Loucy (cell line): ENCODE measurements at regions not wholly inside any gene's neighbourhood (a gene's known extent, or its start where the extent isn't known, plus 50 kb on each side); places are given as distances from the start of the nearest gene placed in this dataset.

Experiments
- H2AFZ ChIP-seq: fragments of 200-600 bp; sonication (generic); 2 replicates; pipeline ENCODE4 v1.6.0; 2016; ENCODE audit warnings: antibody characterized with exemption, mild to moderate bottlenecking, low read length, moderate library complexity
- H3F3A ChIP-seq: fragments of 200-600 bp; 2 replicates; pipeline ENCODE4 v1.6.0; 2016; ENCODE audit warnings: antibody characterized with exemption, low read depth, mild to moderate bottlenecking
- H3K27me3 ChIP-seq: fragments of 200-600 bp; sonication (generic); 2 replicates; pipeline ENCODE4 v1.6.1; 2014; ENCODE audit warnings: low read length, mild to moderate bottlenecking; ENCODE audit not compliant: insufficient read depth, poor library complexity, severe bottlenecking
- H3K36me3 ChIP-seq: fragments of 200-600 bp; sonication (generic); 2 replicates; pipeline ENCODE4 v1.6.1; 2016; ENCODE audit warnings: low read length; ENCODE audit not compliant: insufficient read depth
- H3K4me1 ChIP-seq: fragments of 200-600 bp; sonication (generic); 2 replicates; pipeline ENCODE4 v1.5.1; 2014; ENCODE audit warnings: low read length, mild to moderate bottlenecking; ENCODE audit not compliant: insufficient read depth, poor library complexity, severe bottlenecking
- H3K4me2 ChIP-seq: fragments of 200-600 bp; sonication (generic); 2 replicates; pipeline ENCODE4 v1.6.0; 2014; ENCODE audit warnings: antibody characterized with exemption, low read length, low read depth, mild to moderate bottlenecking; ENCODE audit not compliant: poor library complexity, severe bottlenecking
- H3K4me3 ChIP-seq: fragments of 200-600 bp; sonication (generic); 2 replicates; pipeline ENCODE4 v1.5.1; 2014; ENCODE audit warnings: low read length, mild to moderate bottlenecking, mixed read lengths; ENCODE audit not compliant: poor library complexity, severe bottlenecking
- H3K79me2 ChIP-seq: fragments of 200-600 bp; sonication (generic); 2 replicates; pipeline ENCODE4 v1.6.1; 2014; ENCODE audit warnings: low read length; ENCODE audit not compliant: insufficient read depth
- H3K9ac ChIP-seq: fragments of 200-600 bp; sonication (generic); 2 replicates; pipeline ENCODE4 v1.6.0; 2014; ENCODE audit warnings: mild to moderate bottlenecking, low read depth, low read length, moderate library complexity; ENCODE audit not compliant: poor library complexity, severe bottlenecking
- H3K9me2 ChIP-seq: fragments of 200-600 bp; sonication (generic); replicated peaks from 2 replicates; pipeline ENCODE4 v1.6.1; 2016; ENCODE audit warnings: low read depth, low read length, mixed read lengths
- H3K9me3 ChIP-seq: fragments of 200-600 bp; sonication (generic); 2 replicates; pipeline ENCODE4 v1.6.1; 2014; ENCODE audit warnings: mild to moderate bottlenecking, antibody characterized with exemption, low read length, low read depth; ENCODE audit not compliant: insufficient read depth
- H4K20me1 ChIP-seq: fragments of 200-600 bp; sonication (generic); 2 replicates; pipeline ENCODE4 v1.6.0; 2014; ENCODE audit warnings: antibody characterized with exemption, low read length, mild to moderate bottlenecking; ENCODE audit not compliant: insufficient read depth, poor library complexity, severe bottlenecking
- EZH2phosphoT487 ChIP-seq: fragments of 200-600 bp; IDR thresholded peaks from 2 replicates; pipeline ENCODE4 v1.6.1; 2018; ENCODE audit warnings: antibody characterized with exemption, mild to moderate bottlenecking, moderate library complexity, borderline replicate concordance
- TF ChIP-seq, protein P1 (sequence below): fragments of 200-600 bp; sonication (generic); conservative IDR thresholded peaks from 2 replicates; pipeline ENCODE4 v1.5.1; 2014; ENCODE audit warnings: mild to moderate bottlenecking, antibody characterized with exemption, low read length

DNA sequence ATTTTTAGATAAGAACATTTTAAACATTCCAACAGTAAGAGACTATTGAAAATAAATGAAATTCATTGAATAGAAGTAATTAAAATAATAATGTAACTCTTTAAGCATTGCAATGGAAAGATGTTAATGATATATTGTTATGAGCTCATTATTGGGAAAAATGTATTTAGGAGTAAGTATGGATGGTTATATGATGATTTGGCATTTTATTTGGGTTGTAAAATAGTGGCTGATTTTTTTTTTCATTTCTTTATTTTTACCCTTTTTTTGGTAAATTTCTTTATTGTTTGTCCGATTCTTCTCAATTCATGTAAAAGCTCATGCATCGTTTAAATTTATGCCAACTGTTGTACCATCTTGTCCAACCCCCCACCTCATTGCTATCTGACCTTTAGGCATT is 539.9 kb downstream of the HS3ST4 start:
- Histone ChIP-seq H3K9me2 (no peaks in the 10 kb centered on the region), H2AFZ (no peak overlapping the region), H3K9me3 (no peaks in the 10 kb centered on the region)

DNA sequence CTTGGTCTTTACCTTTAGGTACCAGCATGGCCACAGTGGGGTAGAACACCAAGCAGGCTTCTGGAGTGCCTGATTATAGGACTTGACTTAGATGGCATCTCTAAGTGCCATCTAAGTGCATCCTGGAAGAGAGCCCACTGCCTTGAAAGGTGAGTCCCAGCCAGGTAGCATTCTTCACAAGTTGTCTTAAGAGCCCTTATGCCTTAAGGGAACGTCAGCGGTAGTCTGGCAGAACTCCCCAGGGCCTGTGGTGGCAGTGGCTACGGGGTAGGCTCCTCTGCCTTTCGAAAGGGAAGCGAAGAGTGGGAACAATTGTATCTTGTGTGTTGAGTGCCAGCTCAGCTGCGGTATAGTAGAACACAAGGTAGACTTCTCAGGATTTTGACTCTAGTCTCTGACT is 549.0 kb downstream of the HS3ST4 start:
- Histone ChIP-seq H3K4me3 (no peak overlapping the region), H3K9ac (no peak overlapping the region), H3F3A (no peaks in the 10 kb centered on the region), H3K4me1 (no peaks in the 10 kb centered on the region), H3K79me2 (no peaks in the 10 kb centered on the region), H3K4me2 (no peak overlapping the region), H3K9me2 (no peaks in the 10 kb centered on the region), H3K36me3 (no peaks in the 10 kb centered on the region), H4K20me1 (no peaks in the 10 kb centered on the region), H3K9me3 (0 out of 2 replicates have a peak, but pooled peaks cover 3% of the 10 kb centered on the region), H2AFZ (no peak overlapping the region), H3K27me3 (no peaks in the 10 kb centered on the region)
- TF ChIP-seq, protein P1, sequence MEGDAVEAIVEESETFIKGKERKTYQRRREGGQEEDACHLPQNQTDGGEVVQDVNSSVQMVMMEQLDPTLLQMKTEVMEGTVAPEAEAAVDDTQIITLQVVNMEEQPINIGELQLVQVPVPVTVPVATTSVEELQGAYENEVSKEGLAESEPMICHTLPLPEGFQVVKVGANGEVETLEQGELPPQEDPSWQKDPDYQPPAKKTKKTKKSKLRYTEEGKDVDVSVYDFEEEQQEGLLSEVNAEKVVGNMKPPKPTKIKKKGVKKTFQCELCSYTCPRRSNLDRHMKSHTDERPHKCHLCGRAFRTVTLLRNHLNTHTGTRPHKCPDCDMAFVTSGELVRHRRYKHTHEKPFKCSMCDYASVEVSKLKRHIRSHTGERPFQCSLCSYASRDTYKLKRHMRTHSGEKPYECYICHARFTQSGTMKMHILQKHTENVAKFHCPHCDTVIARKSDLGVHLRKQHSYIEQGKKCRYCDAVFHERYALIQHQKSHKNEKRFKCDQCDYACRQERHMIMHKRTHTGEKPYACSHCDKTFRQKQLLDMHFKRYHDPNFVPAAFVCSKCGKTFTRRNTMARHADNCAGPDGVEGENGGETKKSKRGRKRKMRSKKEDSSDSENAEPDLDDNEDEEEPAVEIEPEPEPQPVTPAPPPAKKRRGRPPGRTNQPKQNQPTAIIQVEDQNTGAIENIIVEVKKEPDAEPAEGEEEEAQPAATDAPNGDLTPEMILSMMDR = no peak
- no peak for TF ChIP-seq EZH2phosphoT487

More for the DNA sequence above, 539.9 kb downstream of the HS3ST4 start:
- Histone ChIP-seq H3K27me3 (no peaks in the 10 kb centered on the region), H3K36me3 (no peaks in the 10 kb centered on the region), H4K20me1 (no peaks in the 10 kb centered on the region), H3K79me2 (no peaks in the 10 kb centered on the region), H3K4me1 (peaks cover 32% of the 10 kb centered on the region), H3K9ac (no peak overlapping the region), H3K4me2 (no peak overlapping the region), H3F3A (no peaks in the 10 kb centered on the region), H3K4me3 (no peak overlapping the region)
- TF ChIP-seq, protein P1 = no peak
- no peak for TF ChIP-seq EZH2phosphoT487

DNA sequence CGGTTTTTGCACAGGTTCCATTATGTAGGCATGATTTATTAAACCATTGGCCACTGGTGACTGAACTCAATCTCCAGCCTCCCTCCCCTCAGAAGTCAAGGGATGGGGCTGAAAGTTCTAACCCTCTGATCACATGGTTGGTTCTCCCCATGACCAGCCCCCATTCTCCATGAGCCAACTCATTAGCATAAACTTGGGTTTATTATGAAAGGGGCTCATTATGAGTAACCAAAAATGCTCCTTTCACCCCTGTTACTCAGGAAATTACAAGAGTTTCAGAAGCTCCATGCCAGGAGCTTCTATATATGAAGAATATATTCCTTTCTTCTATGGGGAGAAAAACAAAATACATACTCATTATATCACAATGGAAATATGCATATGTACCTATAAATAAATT is 555.3 kb downstream of the HS3ST4 start:
- Histone ChIP-seq H3F3A (no peaks in the 10 kb centered on the region), H3K4me3 (no peak overlapping the region), H3K9me2 (no peaks in the 10 kb centered on the region), H3K4me1 (no peaks in the 10 kb centered on the region), H3K79me2 (no peaks in the 10 kb centered on the region), H4K20me1 (no peaks in the 10 kb centered on the region), H3K9me3 (peaks cover 3% of the 10 kb centered on the region; the same call in 1 of the 2 replicates), H3K36me3 (no peaks in the 10 kb centered on the region), H3K27me3 (no peaks in the 10 kb centered on the region), H2AFZ (no peak overlapping the region), H3K4me2 (no peak overlapping the region), H3K9ac (no peak overlapping the region)
- TF ChIP-seq EZH2phosphoT487 = no peak
- TF ChIP-seq, protein P1 = no peak
